ENCODE measurements at regions not wholly inside any gene's neighbourhood (a gene's known extent, or its start where the extent isn't known, plus 50 kb on each side); places are given as distances from the start of the nearest gene placed in this dataset.
"Not testable (repeated sequence)": the region's sequence is repeated elsewhere in the genome, so short reads cannot be mapped to it uniquely, and the experiment has no call there.

GRCh38 chr12:105455261-105455660, 124.8 kb downstream of the C12orf75 start:
- DNase-seq (ENCODE audit: low read depth, low spot score): no peak

DNA sequence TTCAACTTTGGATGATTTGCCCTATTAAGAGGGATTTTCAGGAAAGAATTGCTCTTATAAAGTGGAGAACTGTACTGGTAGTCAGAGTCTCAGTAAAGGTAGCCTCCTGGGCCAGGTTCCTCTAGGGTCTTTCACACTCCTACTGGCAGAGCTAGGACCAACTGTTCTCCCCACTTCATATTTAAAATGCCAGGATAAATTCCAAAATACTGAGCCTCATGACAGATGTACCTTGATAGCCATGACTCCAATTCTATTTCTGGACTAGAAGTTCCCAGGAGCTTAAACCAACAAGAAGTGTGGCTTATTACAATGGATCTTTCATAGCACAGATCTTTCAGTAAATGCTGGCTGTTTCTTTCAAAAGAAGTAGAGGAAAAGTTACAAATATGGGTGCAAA, 126.5 kb downstream of the C12orf75 start:
- DNase-seq (ENCODE audit: low read depth, low spot score): peak; percentile 42

DNA sequence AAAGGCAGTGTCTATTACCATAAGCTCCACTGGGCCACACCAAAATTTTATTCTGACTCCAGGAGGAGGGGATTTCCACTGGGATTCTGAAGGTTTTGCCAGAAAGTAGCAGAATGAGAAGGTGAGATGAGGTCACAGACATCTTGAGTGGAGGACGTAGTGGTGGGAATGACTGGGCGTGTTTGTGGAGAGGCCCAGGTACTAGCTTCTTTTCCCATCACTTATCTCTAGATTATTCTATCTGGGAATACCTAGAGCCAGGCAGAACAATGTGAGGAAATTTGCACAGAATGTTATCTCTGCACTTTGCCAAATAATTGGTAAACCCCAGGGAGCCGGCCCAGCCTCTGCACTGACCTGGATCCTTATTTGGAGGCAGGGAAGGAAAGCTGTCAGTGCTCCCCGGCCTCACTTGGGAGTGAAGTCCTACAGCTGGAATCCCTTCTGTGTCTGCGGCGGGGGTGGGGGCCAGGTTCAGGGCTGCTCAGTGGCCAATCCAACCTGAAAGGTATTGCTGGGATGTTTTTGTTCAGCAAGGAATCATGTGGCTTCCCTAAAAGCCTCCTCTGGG, 129.4 kb downstream of the C12orf75 start:
- no peak for DNase-seq (ENCODE audit: low read depth, low spot score)

DNA sequence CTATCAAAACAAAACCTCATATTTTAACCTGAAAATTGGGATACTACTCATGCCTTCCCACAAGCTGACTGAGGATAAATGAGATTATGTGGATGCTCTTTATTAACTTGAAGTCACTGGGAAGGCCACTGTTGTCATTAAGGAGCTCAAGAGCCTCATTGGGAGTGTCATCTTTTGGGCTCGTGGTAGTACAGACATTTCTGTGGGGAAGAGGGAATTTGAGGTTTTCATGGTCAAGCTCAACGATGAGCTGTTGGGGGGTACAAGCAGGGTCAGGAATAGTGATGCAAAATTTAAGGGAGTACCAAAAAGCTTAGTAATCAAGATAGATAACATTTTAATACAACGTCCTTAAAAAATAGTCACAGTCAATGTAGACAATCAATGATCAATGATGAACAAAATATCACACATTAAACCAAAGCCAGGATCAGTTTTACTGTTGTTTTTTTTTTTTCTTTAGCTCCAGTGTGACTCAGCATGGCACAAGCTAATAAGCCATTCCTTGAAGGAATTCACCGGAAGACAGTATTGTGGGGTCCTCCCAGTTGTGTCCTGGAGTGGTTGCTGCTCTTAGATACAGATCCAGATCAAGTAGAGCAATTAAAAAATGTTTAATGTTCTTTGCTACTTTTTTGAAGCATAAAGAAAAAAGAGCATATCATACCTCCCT, 130.9 kb downstream of the C12orf75 start:
- peak; percentile 31 for DNase-seq (ENCODE audit: low read depth, low spot score)

DNA sequence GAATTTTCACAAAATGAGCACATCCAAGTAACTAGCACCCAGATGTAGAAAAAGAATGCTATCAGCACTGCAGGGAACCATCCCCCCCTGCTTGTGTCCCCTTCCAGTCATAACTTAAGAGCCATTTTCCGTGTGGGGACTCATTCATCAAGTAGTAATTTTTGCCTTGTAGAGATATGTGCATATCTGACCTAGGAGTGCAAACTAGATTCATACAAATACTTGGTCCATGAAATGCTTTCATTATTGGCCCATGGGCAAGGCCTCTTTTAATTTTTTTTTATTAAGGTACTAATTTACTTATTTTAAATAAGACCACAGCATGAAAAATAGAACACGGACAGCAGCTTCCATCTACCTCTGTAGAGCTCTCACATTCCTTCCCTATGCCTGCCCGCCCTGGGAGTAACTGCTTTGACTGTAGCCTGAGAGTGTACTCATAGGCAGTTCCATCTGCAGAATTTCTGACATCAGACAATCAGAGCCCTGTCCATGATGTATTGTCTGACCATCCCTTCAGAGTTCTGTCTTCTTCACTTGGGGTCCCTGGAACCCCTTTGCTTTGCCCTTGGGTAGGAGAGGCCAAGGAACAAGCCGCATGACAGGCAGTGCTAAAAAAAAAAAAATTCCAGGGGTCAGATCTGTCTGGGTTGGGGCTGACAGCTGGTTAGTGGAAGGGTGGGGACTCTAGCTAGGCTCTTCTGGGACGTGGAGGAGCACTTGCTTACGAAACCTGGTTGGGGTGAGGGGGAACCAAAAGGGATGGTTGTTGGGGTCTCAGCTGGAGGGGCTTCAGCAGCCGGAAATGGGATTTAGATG, 131.7 kb downstream of the C12orf75 start:
- no peak for DNase-seq (ENCODE audit: low read depth, low spot score)

DNA sequence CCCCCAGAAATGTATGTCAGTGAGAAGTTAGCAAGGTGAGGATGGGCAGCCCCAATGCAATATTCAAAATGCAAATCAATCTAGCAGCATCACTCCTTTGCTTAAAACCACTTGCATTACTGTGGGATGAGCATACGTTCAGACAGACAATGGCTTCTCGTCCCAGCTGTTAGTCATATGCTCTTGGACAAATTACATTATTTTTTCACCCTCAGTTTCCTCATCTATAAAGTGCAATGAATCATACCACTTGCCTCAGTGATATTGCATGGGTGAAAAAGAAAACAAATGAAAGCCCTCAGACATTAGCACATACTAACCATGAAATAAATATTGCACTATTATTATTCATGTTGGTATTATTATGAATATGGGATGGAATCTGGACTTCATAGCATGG, 132.3 kb downstream of the C12orf75 start:
- DNase-seq (ENCODE audit: low read depth, low spot score): no peak

DNA sequence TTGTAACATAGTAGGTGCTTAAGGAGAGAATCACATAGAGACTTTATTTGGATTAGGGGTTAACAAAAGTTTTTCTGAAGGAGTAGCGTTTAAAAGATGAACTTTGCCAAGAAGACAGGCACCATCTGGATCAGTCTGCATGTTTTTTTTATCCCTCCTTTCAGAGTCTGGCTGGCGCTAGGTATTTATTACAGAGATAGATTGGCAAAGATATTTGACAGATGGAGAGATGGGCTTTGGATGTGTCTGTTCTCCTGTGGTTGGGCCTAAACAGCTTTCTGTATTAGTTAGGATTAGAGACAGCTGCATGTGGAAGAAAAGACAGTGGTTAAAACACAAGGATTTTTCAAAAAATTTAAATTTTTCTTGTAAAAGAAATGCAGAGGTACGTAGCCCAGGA, 133.9 kb downstream of the C12orf75 start:
- no peak for DNase-seq (ENCODE audit: low read depth, low spot score)

DNA sequence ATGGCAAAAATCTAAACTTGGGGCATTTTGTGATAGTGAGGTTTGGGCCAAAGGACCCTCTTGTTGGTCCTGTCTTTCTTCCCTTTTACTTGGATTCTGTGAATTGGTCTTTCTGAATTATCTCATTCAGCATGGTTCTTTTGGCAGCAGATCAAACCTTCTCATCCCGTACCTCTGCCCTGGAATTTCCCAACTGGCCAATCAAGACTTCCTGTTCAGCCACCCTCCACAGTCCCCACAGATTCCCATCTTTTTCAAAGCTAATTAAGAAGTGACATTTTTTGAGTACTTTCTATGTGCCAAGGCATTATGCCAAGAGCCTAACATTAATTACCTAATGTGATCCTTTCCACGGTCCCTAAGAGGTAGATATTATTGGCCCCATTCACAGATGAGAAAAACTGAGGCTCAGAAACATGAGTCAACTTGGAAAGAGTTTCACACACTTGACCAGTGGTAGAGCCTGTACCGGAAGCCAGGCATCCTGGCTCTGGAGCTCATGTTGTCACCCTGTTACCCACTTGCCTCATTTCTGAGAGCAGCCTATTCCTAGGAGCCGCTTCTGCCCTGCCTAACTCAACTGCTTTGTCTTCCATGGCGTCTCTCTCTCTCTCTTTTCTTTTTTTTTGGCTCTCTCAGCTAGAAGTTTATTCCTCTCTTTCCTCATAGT, 135.9 kb downstream of the C12orf75 start:
- no peak for DNase-seq (ENCODE audit: low read depth, low spot score)

- DNase-seq (ENCODE audit: low read depth, low spot score): no peak
These were observed 136.6 kb downstream of the C12orf75 start for GRCh38 chr12:105466901-105467598.

DNA sequence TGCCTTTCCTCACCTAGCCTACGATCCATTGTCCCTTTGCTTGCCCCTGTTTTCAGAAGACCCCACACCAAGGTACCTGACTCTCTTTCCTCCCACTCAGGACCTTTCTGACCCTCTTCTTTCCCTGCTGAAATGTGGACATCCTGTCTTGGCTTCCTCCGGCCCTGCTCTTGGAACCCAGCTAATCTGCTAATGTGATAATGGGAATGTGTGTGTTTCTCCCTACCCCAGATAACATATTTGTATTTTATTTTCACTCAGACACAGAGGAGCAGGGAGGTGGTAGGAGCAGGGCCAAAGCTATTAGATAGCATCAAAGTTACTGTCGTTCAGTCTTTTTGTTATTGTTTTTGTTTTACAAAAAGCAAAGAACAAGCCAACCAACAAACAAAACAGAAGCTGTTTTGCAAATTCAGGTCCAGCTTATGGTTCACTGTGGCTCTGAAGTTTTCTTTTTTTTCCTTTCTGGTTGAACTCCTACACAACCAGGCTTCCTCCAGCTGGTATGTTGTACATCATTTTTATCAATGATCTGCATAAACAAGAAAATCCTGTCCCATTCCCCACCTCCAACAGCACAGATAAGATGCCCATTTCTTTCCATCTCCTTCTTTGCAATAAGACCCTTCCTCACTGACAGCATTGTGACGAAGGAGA, 137.3 kb downstream of the C12orf75 start:
- no peak for DNase-seq (ENCODE audit: low read depth, low spot score)

- DNase-seq (ENCODE audit: low read depth, low spot score): no peak
These were observed 138.0 kb downstream of the C12orf75 start for GRCh38 chr12:105468464-105468863.

GRCh38 chr12:105469211-105469610, 138.7 kb downstream of the C12orf75 start:
- DNase-seq (ENCODE audit: low read depth, low spot score): no peak

GRCh38 chr12:105469701-105470100, 139.2 kb downstream of the C12orf75 start:
- DNase-seq (ENCODE audit: low read depth, low spot score): no peak

- DNase-seq (ENCODE audit: low read depth, low spot score): no peak
These were observed 139.6 kb downstream of the C12orf75 start for GRCh38 chr12:105470102-105470501.

DNA sequence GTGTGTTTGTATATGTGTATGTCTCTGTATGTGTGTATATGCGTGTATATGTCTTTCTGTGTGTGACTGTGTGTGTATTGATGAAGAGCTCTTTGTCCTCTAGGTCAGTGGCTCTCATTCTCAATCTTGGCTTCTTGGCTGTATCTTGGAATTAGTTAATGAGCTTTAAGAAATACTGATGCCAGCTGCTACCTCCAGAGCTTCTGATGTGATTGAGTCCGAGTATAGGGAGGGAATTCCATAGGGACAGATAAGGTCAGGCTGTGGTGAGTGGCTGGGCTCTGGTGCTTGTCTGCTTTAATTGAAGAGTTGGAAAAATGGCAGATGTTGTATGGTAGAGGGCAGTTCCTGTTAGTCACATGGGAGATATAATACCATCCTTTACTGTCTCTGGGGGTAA, 140.1 kb downstream of the C12orf75 start:
- no peak for DNase-seq (ENCODE audit: low read depth, low spot score)

DNA sequence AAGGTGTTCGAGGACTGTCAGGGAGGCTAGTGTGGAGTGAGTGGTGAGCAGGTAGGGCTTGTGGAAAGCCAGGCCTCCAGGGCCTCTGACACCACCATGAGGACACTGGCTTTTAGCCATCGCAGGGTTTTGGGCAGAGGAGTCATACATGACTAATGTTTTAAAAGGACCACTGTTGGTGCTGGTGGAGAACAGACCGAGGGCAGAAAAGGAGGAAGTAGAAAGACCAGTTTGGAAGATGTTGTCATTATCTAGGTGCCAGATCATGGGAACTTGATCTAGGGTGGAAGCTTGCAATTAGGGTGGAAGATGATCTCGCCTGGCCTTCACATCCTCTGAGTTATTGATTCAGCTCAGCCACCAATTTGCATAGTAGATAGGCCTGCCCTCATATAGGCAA, 144.2 kb downstream of the C12orf75 start:
- no peak for DNase-seq (ENCODE audit: low read depth, low spot score)

GRCh38 chr12:105476616-105477015, 146.1 kb downstream of the C12orf75 start:
- DNase-seq (ENCODE audit: low read depth, low spot score): no peak

GRCh38 chr12:105477873-105478272, 147.4 kb downstream of the C12orf75 start:
- no peak for DNase-seq (ENCODE audit: low read depth, low spot score)

DNA sequence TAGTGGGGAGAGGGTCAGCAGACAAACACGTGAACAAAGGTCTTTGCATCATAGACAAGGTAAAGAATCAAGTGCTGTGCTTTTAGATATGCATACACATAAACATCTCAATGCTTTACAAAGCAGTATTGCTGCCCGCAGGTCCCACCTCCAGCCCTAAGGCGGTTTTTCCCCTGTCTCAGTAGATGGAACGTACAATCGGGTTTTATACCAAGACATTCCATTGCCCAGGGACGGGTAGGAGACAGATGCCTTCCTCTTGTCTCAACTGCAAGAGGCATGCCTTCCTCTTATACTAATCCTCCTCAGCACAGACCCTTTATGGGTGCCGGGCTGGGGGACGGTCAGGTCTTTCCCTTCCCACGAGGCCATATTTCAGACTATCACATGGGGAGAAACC, 148.3 kb downstream of the C12orf75 start:
- DNase-seq (ENCODE audit: low read depth, low spot score): not testable (repeated sequence)

DNA sequence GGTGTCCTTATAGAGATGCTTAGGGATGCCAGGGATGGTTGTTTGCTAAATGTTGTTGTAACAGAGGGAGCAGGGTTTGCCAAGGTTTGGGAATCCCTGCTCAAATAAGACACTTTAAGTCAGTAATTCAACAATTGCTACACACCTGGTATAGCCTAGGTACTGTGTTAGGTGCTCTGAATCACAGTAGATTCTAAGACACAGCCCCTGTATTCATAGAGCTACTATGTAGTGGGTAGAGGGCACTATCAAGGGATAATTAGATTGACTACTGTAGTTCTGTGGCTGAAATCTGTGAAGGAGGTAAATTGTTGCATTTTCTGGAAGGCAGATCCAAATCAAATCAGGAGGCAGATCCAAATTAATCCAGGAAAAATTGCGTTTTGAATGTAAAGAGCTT, 149.2 kb downstream of the C12orf75 start:
- DNase-seq (ENCODE audit: low read depth, low spot score): no peak

- DNase-seq (ENCODE audit: low read depth, low spot score): no peak
These were observed 149.7 kb downstream of the C12orf75 start for GRCh38 chr12:105480162-105480561.

Data from astrocyte of the hippocampus (primary cell).